ENCODE measurements at regions not wholly inside any gene's neighbourhood (a gene's known extent, or its start where the extent isn't known, plus 50 kb on each side); places are given as distances from the start of the nearest gene placed in this dataset.

- DNase-seq = no peak
Observed at GRCh38 chr19:5235458-5236219, 105.0 kb downstream of the PTPRS start.

- DNase-seq = no peak
Observed at GRCh38 chr19:5234412-5234811, 106.2 kb downstream of the PTPRS start.

GRCh38 chr19:5232798-5233505 lies 107.7 kb downstream of the PTPRS start:
- DNase-seq = no peak

GRCh38 chr19:5231857-5232678 lies 108.5 kb downstream of the PTPRS start:
- DNase-seq = no peak

- no peak for DNase-seq
Observed at GRCh38 chr19:5230730-5231555, 109.7 kb downstream of the PTPRS start.

GRCh38 chr19:5229778-5230335 lies 110.8 kb downstream of the PTPRS start:
- DNase-seq = no peak

GRCh38 chr19:5228932-5229777 lies 111.5 kb downstream of the PTPRS start:
- no peak for DNase-seq

- no peak for DNase-seq
Observed at GRCh38 chr19:5228490-5228889, 112.1 kb downstream of the PTPRS start.

GRCh38 chr19:5225486-5226345 lies 114.9 kb downstream of the PTPRS start:
- DNase-seq = peak in 1 of 2 donors; percentile 5

GRCh38 chr19:5224480-5224879 lies 116.1 kb downstream of the PTPRS start:
- DNase-seq = no peak

- no peak for DNase-seq
Observed at GRCh38 chr19:5222821-5223321, 117.7 kb downstream of the PTPRS start.

GRCh38 chr19:5222178-5222577 lies 118.4 kb downstream of the PTPRS start:
- no peak for DNase-seq

GRCh38 chr19:5220866-5221265 lies 119.7 kb downstream of the PTPRS start:
- DNase-seq = no peak

- no peak for DNase-seq
Observed at GRCh38 chr19:5220361-5220760, 120.3 kb downstream of the PTPRS start.

GRCh38 chr19:5219551-5220304 lies 120.9 kb downstream of the PTPRS start:
- no peak for DNase-seq

GRCh38 chr19:5218963-5219530 lies 121.6 kb downstream of the PTPRS start:
- DNase-seq = no peak

GRCh38 chr19:5218255-5218855 lies 122.3 kb downstream of the PTPRS start:
- no peak for DNase-seq

GRCh38 chr19:5217171-5217570 lies 123.4 kb downstream of the PTPRS start:
- DNase-seq = no peak

Measured in stimulated activated CD4-positive, alpha-beta T cell treated with anti-CD3 and anti-CD28 coated beads, Interleukin-2, amount 100 ng/mL, for 48 hours (primary cell).